HG02840 (cell line): ENCODE measurements at regions not wholly inside any gene's neighbourhood (a gene's known extent, or its start where the extent isn't known, plus 50 kb on each side); places are given as distances from the start of the nearest gene placed in this dataset.
"Not testable (repeated sequence)": the region's sequence is repeated elsewhere in the genome, so short reads cannot be mapped to it uniquely, and the experiment has no call there.

Experiments used
- ATAC-seq: cut with Tn5 transposase; IDR thresholded peaks from one replicate; pipeline ENCODE4 v1.9.1; 2021; ENCODE audit warnings: mild to moderate bottlenecking, moderate library complexity, moderate number of reproducible peaks; ENCODE audit not compliant: unreplicated experiment, low FRiP score

DNA sequence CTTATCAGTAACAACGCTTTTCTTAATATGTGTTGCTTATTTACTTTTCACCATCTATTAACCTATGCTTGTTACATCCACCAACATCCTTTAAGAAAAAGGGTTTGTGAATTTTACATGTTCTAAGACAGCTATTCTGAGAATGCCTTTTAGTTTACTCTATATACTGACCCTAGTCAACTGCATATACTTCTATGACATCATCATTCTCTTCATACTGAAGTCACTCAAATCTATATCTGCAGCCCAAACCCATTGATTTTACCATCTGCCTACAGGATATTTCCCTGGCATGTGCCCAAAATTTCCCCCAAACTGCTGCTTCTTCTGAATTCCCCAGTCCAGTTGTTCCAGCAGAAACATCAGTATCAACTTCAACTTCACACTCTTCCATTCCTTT lies 94.6 kb upstream of the FAM204A start:
- no peak for ATAC-seq

DNA sequence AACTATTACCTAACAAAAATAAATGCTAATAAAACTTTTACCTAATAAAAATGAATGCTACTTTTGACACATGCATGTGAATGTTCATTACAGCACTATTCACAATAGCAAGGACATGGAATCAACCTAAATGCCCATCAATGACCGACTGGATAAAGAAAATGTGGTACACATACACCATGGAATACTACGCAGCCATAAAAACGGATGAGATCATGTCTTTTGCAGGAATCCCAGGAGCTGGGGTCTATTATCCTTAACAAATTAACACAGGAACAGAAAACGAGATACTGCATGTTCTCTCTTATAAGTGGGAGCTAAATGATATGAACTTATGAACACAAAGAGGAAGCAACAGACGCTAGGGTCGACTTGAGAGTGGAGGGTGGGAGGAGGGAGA lies 88.1 kb upstream of the FAM204A start:
- no peak for ATAC-seq

DNA sequence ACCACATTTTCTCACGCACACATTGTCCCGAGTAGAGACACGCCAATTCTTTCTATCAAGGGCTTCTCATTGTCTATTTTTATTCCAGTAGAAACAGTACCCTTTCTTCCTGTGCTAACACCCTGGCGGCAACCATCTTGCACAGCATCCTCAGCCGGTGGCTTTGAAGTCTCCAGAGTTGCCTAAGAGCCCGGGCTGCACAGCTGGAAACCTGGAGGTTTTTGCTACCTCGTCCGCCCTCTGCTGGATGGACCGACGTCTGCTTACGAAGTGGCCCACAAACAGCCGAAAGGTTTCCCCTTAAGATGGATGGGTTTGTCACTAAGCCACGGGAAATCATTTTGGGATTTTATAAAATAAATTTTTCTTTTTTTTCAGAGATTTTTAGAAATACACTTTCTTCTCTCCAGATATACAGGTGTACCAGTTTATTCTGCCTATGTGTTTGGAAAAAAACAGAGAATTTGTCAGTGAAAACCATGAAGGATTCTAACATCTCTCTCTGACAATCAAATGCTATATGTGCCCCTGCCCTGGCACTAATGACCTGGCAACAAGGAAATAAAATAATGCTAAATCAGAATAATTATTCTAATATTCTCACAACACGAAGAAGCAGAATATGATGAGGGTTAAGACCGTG lies 81.8 kb upstream of the FAM204A start:
- peak; percentile 70 for ATAC-seq

DNA sequence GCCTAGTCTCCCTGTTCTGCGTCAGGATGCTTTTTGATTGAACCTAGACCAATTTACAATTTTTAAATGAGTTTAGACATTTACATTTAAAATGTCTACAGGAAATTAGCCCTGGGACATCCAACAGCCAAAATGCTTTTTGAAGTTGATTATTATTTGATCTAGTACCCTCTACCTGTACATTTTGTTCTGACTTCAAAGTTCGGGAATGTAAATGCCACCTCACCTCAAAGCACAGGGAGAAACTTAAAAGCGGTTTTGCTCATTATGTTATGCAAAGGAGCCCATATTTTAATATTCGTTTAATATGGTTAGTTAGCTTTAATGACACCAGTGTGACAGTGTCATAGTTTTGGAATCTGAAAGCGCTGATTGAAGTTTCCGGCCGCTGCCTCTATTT lies 80.1 kb upstream of the FAM204A start:
- ATAC-seq, result no peak

DNA sequence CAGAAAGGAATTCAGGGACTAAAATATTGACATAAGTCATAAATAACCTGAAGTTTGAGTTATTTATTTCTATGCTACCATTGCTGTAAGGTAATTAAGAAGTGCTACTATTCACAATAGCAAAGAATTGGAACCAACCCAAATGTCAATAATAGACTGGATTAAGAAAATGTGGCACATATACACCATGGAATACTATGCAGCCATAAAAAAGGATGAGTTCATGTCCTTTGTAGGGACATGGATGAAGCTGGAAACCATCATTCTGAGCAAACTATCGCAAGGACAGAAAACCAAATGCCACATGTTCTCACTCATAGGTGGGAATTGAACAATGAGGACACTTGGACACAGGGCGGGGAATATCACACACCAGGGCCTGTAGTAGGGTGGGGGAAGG lies 77.9 kb upstream of the FAM204A start:
- ATAC-seq, result not testable (repeated sequence)

DNA sequence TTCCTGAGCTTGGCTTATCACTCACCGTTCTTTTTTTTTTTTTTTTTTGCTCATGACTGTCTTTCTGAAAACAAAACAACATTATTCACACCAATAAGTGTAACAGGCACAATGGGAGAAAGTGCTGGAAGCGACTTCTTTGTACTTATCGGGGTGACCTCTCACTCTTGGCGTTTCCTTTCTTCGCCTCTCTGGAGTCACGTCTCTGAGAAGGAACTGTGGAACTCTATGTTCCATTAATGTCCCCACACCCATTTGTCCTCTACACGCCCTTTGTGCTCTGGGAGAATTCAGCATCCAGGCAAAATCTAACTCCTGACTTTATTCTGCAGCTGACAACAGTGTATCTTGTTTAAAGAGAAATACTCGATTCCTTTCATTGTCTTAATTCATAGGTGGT lies 70.8 kb upstream of the FAM204A start:
- no peak for ATAC-seq

DNA sequence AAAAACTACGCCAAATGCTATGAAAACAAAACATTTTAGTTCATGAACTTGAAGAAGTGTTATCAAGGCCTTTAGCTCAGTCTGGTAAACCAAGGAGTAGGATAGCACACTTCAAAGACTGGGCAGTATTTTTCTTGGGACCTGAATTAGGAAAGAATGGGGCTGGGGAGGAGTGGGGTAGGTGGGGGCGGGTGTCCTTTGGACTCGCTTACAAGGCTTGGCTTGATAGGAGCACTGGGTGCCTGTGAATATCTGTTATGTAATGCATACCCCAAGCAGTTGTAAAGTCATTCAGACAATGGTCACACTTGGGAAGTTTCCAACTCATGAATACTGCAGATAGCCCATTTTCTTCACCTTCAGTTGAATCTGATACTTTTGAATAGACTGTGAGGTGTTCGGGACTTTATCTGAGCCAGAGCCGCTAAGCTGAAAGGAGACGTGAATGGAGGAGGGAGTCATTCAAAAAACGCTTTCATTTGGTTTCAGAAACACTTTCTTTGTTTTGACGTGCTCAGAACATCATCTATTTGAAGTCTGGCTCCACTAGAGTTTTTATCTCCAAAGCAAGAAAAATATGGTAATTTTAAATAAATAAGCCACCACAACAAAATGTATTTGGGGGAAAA lies 70.1 kb upstream of the FAM204A start:
- no peak for ATAC-seq

DNA sequence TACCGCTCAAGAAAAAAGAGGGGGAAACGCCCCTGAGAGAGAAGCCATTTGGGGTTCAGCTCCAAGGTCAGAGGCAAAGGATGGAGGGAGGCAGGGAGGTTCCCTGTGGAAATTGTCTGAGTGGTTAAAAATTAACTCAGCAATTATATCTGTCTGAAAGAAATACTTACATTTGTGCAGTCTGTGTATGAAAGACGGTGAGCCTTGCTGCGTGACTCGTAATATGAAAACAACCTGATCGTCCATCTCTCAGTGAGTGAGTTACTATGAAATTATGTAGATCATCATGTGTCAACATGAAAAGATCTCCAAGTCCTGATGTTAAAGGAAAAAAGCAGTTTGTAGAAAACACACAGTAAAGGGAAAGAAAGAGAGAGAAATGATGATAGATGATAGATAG lies 67.2 kb upstream of the FAM204A start:
- no peak for ATAC-seq

DNA sequence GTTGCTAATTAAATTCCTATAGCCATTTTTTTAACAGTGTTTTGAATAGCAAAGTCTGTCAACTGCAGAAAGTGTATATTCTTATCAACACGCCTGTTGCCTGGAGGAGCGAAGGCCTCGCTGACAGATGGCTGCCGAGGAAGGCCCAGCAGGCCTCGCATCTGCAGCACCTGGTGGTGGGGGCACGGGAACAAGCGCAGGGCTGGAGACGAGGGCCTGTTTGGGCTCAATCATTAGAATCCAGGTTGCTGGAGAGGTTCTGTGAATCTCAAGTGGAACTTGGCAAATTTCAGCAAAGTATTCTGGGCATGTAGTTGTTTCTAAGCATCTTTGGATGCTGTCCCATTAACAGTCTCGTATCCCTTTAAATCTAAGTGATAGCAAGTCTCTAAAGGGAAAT lies 66.1 kb upstream of the FAM204A start:
- ATAC-seq, result no peak

DNA sequence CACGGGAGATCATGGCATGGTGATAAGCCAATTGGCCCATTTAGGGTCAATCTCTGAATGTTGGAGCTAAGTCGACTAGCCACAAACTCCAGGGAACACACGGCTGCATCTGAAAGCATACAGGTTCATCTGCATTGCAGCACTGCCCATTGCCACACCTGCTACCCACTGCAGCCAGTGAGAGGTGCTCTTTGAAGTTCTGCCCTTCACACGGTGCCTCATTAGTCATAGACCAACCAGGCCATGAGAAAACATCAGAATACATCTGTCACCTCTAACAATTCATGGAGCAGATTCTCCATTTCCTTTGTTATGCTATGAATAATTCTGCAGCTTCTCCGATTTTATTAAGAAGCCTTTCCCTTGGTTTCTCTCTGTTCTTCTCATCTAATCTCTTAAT lies 65.7 kb upstream of the FAM204A start:
- no peak for ATAC-seq

DNA sequence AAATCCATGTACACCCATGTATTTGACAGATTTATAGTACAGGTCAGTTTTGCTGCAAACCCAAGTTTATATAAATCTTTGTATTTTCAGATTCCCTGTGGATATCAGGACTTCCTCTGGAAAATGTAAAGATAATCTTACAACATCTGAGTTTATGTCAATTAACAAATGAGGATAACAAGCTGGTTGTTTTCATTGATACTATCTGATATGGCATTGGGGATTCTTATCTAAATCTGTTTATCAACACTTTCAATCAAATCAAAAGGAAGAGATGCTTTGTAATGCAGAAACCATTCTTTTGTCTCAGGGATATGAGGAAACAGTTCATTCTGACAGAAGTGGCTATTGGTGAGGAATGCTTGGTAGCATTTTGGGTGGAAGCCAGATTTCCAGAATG lies 64.9 kb upstream of the FAM204A start:
- no peak for ATAC-seq

DNA sequence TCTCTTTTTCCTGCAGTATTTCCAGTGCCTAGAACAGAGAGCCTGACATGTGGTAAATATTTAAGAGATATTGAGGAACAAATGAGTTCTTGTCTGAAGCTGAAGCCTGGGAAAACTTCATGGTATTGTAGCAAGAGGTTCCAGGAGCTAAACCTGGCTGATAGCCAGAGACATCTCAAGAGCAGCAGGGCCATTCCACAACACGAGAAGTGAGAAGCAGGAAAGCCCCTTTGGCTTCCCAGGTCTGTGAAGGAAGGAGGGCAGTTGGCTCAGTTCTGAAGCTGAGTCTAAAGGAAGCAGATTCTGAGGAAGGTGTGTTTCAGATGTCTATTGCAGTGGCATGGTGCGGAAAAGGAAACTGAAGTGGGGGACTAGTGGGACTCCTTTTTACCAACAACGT lies 63.8 kb upstream of the FAM204A start:
- no peak for ATAC-seq

DNA sequence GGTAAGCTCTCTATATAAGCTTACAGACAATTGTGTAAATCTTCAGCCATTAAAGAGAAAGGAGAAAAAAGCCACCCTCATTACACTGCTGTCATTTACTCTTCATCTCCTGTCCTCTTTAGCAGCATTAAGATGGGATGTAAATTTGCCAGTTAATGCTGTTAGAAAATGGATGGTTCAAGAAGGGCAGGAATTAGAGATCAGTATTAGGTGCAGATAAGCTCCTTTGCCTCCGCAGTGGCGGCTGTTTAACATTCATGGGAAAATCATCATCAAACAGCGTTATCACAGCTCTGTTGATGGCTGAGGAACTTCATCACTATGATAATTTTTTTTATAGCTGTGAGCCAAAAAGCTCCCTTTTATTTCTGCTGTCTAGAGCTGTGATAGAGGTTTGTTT lies 61.8 kb upstream of the FAM204A start:
- no peak for ATAC-seq

DNA sequence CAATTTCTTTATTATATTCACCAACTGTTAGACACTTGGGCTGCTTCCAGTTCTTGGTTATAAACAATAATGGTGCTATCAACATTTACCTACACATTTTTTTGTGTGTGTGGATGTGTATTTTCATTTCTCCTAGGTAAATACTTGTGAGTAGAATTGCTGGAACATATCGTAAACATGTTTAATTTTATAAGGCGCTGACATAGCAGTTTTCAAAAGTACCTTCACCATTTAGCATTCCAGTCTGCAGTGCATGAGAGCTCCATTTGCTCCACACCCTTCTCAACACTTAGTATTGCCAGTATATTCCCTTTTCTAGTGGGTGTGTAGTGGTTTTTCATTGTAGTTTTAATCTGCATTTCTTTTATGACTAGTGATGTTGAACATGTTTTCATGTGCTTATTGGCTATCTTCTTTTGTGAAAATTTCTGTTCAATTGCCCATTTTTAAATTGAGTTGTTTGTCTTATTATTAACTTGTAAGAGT lies 59.6 kb upstream of the FAM204A start:
- ATAC-seq, result no peak

DNA sequence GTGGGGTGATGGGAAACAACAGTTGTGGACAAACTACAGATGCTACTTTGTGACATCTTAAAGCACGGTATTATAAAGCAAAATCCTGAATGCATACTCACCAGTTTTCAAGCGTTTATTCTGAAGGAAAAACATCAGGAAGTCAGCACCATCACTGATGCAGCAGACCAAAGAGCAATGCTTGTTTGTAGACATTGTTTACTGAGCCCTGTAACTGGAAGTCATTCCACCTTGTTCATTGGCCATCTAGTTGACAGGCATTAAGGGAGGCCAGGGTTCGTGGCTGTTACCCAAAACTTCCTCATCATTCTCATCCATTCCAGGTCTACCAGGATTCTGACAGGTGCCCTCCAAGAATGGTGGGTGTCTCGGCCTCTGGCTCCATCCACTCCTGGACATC lies 55.3 kb upstream of the FAM204A start:
- ATAC-seq, result no peak

DNA sequence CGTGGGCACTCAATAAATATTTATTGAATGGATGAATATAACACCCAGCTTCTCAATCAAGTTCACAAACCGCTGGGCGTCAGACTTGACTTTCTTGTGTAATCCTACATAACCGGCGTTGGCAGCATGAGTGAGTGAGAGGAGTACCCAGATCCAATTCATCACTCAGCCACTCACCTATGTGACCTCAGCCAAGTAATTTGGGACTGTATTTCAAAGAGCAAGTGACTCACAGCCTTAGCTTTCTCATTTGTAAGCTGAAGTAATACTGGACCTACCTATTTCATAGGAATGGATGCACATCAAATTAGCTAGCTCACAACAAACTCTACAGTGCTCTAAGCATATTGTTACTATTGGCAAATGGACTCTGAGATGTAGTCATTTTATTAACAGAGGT lies 53.8 kb upstream of the FAM204A start:
- ATAC-seq, result no peak

DNA sequence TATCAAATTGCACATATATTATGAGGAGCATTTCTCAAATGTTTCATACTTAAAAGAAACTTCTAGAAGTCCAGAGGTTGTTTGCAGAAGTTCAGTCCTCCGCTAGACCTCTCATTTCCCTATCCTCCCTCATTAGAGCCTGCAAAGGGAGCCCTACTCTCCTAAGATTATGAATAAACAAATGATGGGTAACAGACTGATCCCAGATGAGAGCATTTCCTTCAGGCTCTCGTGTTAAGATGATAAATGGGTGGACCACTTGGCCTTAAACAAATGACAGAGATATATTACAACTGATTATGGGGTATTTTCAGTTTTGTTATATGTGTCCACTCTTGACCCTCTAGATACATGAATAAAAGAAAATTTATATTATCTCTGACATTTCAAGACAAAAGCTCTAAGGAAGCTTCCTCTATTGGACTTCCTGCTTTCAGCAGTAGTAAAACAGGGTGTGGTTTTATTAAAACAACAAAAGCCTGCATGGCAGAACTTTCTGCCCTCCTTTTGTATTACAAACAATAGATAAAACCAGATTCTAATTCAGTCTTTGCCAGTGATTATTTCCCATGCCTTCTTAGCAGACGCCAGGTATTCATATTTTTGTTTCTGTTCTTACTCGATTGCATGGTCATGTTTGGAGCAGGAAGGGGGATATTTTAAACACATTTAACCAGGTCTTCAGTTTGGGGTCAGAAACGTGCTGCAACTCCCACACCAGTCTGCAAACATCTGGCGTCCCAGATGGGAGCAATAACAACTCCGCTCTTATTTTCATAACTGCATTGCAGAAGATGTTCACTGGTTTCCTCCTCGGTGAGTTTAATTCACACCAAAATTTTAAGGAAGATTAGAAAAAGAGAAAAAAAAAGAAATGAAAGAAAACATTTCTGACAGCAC lies 52.4 kb upstream of the FAM204A start:
- no peak for ATAC-seq

DNA sequence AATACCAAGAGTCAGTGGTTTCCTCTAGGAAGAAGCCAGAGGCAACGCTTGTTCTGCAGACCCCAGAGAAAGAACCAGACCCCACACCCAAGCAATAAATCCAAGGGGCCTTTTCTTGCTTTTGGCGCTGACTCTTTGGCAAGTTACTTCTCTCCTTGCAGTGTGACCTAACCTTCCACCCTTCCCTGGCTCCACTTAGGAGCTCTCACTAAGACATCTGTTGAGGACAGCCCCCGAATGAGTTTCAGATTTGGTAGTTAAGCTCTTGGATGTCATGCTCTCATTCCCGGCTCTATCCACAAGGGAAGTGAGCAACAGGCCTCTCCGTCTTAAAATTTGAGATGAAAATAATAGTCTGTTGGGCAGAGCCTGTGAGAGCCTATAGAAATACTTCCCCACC lies 50.6 kb upstream of the FAM204A start:
- ATAC-seq, result no peak
